AG09309 (cell line): ENCODE measurements at regions not wholly inside any gene's neighbourhood (a gene's known extent, or its start where the extent isn't known, plus 50 kb on each side); places are given as distances from the start of the nearest gene placed in this dataset.

Experiments used
- DNase-seq: peaks from one replicate; pipeline ENCODE4 v3.0.0-alpha.2; 2010; ENCODE audit warnings: low read depth
- H3K4me3 ChIP-seq: 2 replicates; pipeline ENCODE4 v1.5.1; 2011; ENCODE audit warnings: mild to moderate bottlenecking, low read depth, low read length, moderate library complexity; ENCODE audit not compliant: control insufficient read depth
- CTCF ChIP-seq: IDR thresholded peaks from 2 replicates; pipeline ENCODE4 v1.5.1; 2011; ENCODE audit warnings: mild to moderate bottlenecking, low read depth, low read length, inconsistent platforms; ENCODE audit not compliant: insufficient read depth, control insufficient read depth; ENCODE audit errors: missing control alignments

GRCh38 chr9:88234114-88234513 lies 95.8 kb upstream of the SPATA31C2 start:
- H3K4me3 ChIP-seq, result no peak overlapping the region
- TF ChIP-seq CTCF, result no peak
- DNase-seq, result no peak

GRCh38 chr9:88233091-88233490 lies 94.8 kb upstream of the SPATA31C2 start:
- no peak overlapping the region for H3K4me3 ChIP-seq
- DNase-seq, result no peak
- no peak for TF ChIP-seq CTCF

GRCh38 chr9:88230612-88231011 lies 92.3 kb upstream of the SPATA31C2 start:
- no peak for TF ChIP-seq CTCF
- no peak overlapping the region for H3K4me3 ChIP-seq
- DNase-seq, result no peak

GRCh38 chr9:88229434-88229833 lies 91.2 kb upstream of the SPATA31C2 start:
- H3K4me3 ChIP-seq, result no peak overlapping the region
- no peak for TF ChIP-seq CTCF
- no peak for DNase-seq

- no peak for DNase-seq
- no peak for TF ChIP-seq CTCF
- H3K4me3 ChIP-seq, result no peak overlapping the region
Measured at GRCh38 chr9:88224938-88225337, 86.7 kb upstream of the SPATA31C2 start.

GRCh38 chr9:88221105-88221504 lies 82.8 kb upstream of the SPATA31C2 start:
- no peak for TF ChIP-seq CTCF
- no peak for DNase-seq
- no peak overlapping the region for H3K4me3 ChIP-seq

- no peak for TF ChIP-seq CTCF
- no peak overlapping the region for H3K4me3 ChIP-seq
- no peak for DNase-seq
Measured at GRCh38 chr9:88220652-88221051, 82.4 kb upstream of the SPATA31C2 start.
